NB4 (cell line): ENCODE measurements at regions not wholly inside any gene's neighbourhood (a gene's known extent, or its start where the extent isn't known, plus 50 kb on each side); places are given as distances from the start of the nearest gene placed in this dataset.

Source experiments
- POLR2A ChIP-seq: IDR thresholded peaks from 2 replicates; pipeline ENCODE4 v1.6.1; 2011; ENCODE audit warnings: mild to moderate bottlenecking; ENCODE audit not compliant: insufficient read length; ENCODE audit errors: extremely low read depth
- TF ChIP-seq, protein P1 (sequence below): IDR thresholded peaks from one replicate; pipeline ENCODE4 v1.5.1; 2012; ENCODE audit warnings: low read depth, low read length

DNA sequence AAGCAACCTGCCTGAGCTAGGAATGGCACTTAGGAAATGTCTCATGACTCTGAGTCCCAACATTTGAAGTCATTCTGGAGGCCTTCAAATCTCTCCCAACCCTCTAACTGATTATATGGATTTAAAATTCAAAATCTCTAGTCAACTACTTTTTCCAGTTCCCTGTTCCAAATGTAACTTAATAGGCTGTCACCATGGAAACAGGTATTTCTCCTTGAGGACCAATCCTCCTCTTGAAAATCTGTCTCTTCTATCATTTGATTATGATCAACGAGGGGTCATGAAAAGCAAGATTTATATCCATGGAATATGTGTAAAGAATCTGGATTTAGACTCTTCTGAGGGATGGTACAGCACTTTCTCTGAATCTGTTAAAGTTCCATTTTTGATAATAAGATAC is 127.3 kb upstream of the DTNBP1 start:
- TF ChIP-seq, protein P1, sequence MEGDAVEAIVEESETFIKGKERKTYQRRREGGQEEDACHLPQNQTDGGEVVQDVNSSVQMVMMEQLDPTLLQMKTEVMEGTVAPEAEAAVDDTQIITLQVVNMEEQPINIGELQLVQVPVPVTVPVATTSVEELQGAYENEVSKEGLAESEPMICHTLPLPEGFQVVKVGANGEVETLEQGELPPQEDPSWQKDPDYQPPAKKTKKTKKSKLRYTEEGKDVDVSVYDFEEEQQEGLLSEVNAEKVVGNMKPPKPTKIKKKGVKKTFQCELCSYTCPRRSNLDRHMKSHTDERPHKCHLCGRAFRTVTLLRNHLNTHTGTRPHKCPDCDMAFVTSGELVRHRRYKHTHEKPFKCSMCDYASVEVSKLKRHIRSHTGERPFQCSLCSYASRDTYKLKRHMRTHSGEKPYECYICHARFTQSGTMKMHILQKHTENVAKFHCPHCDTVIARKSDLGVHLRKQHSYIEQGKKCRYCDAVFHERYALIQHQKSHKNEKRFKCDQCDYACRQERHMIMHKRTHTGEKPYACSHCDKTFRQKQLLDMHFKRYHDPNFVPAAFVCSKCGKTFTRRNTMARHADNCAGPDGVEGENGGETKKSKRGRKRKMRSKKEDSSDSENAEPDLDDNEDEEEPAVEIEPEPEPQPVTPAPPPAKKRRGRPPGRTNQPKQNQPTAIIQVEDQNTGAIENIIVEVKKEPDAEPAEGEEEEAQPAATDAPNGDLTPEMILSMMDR = no peak
- no peak for TF ChIP-seq POLR2A
